Activated T-cell treated with anti-CD3 and anti-CD28 coated beads, Interleukin-2, amount 50 U/mL, for 48 hours (primary cell): ENCODE measurements at regions not wholly inside any gene's neighbourhood (a gene's known extent, or its start where the extent isn't known, plus 50 kb on each side); places are given as distances from the start of the nearest gene placed in this dataset.
"Not testable (repeated sequence)": the region's sequence is repeated elsewhere in the genome, so short reads cannot be mapped to it uniquely, and the experiment has no call there.

Experiments used
- DNase-seq, 2 experiments: peaks; one replicate each; pipeline ENCODE4 v3.0.0-alpha.2; 2020

DNA sequence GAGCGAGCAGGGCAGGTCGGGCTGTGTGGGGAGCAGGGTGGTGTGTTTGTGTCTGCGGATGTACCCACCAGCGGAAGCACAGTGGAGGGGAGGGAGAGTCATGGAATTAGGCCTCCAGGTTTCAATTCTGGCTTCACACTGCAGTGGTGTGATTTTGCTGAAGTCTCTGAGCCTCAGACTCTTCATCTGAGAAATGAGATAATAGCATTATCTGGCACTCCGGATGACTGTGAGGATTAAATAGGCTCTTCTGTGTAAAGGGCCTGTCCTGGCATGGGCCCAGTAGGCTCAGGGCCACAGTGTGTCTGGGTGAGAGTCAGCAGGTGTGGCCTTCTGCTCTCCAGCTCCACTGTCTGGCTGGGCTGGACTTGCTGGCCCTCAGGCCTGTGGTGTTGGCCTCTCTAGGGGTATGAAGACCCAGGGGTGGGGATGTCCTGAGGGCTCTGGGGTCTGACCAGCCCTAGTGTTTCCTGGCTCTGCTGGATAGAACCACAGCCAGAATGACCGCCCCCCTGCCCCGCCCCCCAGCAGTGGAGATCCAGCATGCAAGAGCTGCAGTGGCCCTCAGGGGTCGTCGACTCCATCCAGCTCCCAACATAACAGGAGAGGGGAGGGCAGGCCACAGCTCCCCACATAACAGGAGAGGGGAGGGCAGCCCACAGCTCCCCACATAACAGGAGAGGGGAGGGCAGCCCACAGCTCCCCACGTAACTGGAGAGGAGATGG, 178.6 kb downstream of the RPS24 start:
- DNase-seq: no peak

DNA sequence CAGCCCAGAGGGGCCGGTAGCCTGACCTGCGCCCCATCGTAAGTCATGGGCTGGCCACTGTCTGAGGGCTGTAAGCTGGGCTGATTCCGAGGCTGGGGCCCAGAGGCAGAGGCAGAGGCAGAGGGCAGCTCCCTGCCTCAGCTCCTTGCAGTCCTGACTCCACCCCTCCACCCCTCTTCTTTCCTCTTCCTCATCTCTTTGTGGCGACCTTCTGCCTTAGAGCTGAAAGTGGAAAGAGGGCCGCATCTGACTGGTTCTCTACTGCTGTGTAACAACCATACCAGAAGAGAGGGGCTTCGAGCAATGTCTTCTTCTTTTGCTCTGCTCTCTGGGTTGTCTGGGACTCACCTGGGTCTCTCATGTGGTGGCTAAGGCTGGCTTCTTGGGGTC, 179.1 kb downstream of the RPS24 start:
- DNase-seq: no peak

DNA sequence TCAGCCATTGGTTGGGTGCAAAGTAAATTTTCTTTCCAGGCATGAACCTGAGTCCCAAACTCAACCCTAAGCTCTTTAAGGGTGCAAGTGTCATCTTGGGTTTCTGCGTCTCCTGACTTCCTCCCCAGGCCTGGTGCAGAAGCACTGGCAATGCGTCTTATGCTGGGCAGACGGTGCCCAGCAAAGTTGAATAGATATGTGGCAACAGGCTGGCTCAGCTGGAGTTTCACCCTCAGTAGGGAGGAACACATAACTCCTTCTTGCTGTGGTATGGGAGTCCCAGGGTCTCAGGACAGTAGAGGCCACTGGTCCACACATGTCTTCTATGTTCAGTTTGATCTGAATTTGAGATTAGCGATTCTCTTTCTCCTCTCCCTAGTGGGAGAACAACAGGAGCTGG, 181.3 kb downstream of the RPS24 start:
- DNase-seq: no peak

DNA sequence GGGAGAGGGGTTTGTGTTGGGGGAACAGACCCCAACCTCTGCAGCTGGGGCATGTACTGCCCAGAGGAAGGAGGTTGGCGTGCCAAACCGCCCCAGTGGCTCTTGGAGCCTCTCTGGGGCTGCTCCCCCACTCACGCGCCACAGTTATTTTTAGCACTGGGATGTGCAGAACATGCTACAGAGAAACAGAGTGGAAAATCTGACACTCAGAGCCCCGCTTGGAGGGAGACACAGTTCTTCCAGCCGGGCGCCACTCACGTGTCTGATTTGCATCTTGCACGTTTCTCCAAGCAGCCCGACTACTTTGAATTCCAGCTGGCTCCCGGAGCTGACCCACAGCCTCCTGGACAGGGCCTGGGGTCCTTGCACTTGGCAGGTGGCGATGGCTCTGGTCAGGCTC, 182.0 kb downstream of the RPS24 start:
- DNase-seq: peak in 1 of 2 experiments; percentile 26

DNA sequence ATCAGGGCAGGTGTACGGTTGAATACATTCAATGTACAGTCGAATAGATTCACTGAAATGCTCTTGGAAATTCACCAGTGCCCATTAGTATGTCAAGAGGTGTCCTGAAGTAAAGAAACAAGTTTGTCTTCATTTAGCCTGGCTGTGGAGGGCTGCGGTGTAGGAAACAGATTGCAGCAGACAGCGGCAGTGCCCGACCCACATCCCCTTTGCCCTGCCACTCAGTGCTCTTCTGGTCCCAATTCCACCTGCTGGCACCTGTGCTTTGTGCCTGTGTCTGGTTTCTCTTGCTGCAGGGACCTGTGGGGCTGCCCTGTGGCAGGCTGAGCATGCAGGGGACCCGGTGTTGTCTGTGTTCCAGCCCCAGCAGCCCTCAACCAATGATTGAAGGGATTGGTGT, 183.7 kb downstream of the RPS24 start:
- no peak for DNase-seq

DNA sequence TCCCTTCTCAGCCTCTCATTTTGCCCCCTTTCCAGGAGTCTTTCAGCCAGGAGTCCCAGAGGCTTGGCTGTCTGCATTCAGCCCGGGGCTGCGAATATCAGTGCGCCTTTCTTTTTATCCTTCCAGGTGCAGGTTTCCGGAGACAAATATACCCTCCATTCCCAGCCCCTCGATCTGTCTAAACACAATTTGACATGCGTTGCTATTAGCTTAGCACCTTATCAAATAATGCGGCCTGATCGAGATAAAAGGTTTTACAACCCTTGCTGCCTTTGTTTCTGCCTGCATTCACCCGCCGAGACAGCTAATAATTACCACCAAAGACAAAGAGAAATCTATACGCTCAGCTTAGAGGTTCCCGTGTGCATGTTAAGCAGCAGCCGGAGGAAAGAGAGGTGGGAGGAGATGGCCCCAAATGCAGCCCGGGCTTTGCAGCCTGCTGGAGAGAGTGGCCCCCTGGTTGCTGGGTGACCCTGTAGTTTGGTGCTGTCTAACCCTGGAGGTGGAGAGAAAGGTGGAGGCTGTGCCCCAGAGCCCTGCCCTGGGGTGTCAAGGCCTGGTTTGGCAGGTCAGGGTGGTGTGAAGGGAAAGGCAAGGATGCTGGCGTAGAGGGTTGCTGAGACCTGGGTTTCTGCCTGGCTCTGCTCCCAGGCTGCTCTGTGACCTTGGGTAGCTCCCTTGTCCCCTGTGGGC, 185.3 kb downstream of the RPS24 start:
- DNase-seq: no peak

DNA sequence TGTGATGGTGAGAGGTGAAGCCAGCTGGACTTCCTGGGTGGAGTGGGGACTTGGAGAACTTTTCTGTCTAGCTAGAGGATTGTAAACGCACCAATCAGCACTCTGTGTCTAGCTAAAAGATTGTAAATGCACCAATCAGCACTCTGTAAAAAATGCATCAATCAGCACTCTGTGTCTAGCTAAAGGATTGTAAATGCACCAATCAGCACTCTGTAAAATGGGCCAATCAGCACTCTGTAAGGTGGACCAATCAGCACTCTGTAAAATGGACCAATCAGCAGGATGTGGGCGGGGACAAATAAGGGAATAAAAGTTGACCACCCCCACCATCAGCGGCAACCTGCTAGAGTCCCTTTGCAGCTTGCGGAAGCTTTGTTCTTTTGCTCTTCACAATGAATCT, 185.9 kb downstream of the RPS24 start:
- DNase-seq: not testable (repeated sequence)

DNA sequence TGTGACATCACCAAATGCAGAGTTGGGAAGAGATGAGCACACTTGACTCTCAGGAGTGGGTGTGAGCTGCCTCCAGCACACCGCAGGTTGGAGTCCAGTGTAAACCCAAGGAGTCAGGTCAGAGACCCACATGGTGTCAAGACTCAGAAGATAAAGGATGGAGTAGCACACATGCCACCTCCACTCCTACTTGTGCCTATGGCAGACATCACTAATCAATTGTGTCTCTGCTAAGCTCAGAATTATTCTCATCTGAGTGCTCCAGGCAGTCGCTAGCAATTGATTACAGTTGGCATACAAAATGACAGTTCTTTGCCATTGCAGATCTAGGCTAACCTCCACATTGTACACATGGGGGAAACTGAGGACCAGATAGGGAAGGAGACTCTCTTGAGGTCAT, 187.1 kb downstream of the RPS24 start:
- no peak for DNase-seq

DNA sequence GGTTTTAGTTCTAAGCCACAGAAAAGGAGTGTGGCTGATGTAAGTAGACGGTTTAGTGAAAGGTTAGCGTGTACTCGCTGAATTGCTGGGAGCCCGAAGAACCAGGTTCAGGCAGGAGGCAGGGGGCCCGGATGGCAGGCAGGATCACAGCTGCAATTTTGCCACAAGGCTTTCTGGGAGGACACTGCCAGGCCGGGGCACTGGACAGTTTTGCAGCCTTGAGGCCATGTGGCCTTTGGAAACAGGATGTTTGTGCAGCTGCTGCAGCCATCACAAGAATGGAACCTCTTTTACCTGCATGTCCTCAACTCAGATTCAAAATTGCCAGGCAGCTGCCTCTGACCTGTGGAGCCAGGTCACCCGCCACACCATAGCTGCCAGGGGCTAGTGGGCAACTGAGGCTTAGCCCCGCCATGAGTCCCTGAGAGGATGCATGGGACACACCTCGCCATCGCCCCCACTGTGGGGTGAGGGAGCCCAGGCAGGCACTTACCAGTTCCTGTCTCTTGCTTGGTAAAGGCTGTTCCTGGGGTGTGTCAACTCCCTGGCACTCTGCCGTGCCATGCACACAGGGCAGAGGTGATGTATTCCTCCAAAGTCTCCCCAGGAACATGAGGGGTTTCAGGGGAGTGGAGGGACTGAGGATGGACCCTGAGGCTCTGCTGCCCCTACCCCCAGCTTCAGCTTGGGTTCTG, 188.6 kb downstream of the RPS24 start:
- DNase-seq: no peak

DNA sequence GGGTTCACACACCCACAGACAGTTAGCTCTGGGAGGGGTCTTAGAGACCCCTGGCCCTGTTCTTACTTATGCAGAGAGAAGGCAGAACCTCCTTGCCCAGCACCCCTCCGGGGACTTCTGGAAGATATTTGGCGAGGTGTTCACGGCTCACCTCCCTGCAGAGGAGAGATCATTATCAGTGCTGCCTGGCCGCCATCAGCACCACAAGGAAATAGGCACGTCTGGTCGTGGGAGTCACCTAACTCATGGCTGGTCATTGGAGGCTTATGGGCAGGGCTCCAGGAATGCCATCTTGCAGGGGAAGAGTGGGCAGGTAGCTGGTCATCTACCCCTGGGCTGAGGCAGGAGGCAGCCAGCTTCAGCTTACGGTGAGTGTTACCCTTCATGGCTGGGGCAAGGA, 189.4 kb downstream of the RPS24 start:
- DNase-seq: no peak

DNA sequence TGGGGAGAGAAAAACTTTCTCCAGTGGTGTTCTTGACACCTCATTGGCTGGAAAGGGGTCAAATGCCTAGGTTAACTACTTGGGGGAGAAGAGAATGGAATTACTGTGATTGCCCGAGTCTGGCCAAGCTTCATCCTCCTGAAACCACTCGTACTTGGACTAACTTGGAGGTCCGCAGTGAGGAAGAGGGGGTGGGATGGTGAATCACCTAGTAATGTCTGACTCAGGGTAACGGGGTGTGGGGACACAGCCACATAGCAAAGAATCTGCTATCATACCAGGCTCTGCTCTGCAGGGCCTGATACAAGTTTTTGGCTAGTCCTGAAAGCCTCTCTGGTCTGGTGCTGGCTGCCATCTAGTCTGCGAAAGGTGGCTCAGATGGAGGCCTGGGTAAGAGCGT, 190.9 kb downstream of the RPS24 start:
- no peak for DNase-seq

DNA sequence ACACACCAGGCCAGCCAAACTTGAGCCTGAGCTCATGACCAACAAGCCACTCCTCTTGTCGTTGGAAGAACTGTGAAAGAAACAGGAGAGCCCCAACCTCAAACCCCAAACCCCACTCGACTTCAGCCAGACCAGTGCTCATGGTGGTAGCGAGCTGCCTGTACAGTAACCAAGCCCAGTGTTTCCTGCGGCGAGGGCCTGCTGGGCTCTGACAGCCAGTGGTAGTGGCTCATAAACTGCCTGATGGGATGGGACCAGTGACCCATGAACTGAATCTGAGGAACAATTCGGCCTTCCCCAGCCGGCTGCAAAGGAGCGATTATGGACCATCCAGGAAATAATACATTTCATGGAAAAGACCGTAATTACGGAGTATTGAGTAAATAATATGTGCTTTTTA, 191.9 kb downstream of the RPS24 start:
- DNase-seq: no peak

DNA sequence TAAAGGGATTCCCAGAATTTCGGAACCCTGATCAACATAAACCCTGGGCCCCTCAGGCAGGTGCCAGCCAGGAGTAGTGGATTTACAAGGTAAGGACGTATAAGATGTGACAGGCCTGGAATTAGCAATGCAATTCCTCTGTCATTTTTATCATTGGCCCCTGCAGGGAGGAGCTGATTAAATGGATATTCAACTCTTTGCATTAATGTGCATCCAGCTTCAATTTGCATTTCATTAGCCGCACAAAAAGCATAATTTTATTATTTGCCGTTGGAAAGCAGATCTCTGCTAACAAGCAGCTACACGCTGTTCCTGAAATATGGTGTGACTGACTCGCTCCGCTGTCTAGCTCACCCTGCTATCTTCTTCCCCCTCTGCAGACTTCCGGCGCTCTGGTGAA, 195.8 kb downstream of the RPS24 start:
- DNase-seq: no peak

DNA sequence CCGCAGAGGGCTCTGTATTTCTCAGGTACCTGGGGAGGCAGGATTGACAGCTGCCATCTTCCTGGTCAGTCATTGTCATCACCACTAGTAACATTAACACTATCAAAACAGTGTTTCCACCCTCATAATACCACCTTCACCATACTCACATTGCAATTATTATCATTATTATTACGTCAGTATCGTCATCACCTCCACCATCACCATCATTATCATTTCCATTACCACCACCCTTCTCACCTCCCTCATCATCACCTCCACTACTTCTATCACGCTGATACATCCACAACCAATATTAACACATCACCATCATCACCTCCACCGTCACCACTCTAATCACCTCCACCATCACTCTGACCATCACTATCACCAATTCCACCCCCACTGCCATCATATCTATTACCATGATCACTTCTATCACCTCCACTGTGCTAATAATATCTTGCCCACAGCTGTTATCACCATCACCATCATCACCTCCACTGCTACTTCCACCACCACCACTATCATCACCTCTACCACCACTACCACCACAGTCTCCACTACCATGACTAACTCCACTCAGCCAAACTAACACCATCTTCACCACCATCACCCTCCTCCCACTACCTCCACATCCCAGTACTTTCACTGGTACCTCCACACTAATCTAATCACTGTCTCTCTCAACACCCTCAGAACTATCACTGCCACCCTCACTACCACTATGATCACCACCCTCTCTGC, 196.4 kb downstream of the RPS24 start:
- no peak for DNase-seq

DNA sequence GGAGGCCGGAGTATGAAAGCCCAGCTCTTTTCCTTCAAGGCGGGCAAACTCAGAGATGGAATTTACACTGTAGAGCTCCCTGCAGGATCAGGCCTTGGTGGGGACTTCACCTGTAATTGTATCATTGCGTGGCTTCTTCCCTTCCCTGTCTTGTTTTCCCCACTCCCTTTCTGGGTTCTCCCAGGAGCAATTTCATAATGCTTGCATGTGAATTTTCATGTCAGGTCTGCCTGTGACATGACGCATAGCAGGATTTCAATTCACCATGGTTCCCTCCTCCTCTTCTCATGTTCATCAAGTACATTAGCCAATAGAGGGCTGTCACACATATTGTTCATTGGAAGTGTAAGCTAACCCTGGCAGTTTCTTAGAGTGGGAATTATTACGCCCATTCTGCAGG, 197.7 kb downstream of the RPS24 start:
- DNase-seq: no peak

DNA sequence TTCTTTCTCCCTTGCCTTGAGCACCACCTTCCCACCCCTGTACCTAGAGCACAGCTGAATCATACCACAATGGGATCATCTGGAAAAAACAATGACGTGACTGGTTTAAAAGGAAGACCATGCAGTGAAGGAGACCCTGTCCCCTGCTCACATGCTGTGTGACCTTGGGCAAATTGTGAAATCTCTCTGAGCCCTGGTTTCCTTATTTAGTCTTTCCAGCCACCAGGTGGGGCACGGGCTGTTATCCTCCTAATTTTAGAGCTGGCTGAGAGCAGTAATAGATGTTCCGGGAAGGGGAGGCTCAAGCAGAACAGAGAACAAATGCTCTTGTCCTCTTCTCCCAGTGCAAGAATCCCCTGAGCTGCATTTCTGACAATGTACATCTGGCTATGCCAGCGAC, 198.3 kb downstream of the RPS24 start:
- no peak for DNase-seq

DNA sequence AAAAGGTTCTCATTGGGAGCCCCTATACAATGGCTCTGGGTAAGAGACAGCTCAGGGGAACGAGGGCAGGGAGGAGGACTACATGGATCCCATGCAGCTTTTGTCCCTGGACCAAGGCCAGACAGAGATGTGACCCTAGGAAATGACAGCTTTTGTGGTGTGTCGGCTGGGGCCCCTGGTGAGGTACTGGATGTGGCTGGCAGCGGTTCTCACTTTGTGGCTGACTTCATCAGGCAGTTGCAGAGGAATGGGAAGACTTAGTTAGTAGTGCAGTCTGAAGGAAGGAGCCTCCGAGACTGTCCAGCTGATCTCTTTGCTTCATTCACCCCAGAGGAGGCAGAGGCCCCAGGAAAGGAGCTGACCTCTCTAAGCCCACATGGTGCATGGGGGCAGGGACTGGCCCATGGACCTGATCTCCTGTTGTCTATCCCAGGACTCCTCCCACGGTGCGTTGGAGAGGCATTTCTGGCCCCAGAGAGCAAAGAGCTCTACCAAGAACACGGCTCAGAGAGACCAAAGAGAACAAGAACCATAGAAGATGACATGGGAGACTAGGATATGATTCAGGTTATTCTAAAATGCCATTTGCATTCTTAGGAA, 202.9 kb downstream of the RPS24 start:
- DNase-seq: no peak

DNA sequence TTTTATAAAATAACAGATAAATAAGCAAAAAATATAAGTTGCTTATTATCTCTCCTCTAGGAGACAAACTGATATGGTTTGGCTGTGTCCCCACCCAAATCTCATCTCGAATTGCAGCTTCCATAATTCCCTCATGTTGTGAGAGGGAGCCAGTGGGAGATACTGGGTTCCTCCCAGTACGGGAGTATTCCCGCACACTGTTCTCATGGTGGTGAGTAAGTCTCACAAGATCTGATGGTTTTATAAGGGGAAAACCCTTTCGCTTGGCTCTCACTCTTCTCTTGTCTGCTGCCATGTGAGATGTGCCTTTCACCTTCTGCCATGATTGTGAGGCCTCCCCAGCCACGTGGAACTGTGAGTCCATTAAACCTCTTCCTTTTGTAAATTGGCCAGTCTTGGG, 204.3 kb downstream of the RPS24 start:
- DNase-seq: not testable (repeated sequence)

DNA sequence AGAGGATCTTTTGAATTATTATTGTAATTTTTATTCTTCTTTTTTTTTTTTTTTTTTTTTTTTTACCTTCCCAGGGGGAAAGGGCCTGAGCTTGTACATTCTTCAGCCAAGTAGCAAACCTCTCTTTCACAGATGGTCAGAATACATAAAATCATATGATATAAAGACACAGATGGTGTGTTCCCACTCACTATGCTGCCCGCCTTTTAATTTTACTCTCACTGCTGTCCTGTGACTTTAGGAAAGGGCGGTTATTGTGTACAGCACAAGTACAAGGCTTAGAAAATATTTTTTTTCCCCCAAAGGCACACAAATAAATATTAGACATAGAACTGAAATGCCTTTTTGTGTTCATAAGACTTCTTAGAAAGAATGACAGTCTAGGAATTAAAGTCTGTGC, 213.6 kb downstream of the RPS24 start:
- no peak for DNase-seq

DNA sequence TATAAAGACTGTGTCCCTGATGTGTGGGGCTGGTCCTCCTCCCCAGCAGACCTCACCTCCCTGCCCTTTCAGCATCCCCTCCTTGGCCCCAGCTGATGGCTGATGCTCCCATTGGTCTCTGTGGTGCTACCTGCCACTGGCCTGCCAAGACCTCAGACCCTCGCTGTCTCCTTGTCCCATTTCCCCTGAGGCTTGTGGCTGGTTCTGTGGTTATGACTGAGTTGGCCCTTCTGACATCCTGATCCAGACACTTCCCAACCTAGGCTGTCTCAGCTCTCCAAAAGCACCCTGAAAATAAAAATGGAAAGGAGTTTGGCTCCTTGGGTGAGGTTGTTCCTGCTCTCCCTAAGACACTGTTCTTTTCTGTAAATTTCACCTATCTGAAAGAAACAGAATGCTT, 214.2 kb downstream of the RPS24 start:
- DNase-seq: no peak

DNA sequence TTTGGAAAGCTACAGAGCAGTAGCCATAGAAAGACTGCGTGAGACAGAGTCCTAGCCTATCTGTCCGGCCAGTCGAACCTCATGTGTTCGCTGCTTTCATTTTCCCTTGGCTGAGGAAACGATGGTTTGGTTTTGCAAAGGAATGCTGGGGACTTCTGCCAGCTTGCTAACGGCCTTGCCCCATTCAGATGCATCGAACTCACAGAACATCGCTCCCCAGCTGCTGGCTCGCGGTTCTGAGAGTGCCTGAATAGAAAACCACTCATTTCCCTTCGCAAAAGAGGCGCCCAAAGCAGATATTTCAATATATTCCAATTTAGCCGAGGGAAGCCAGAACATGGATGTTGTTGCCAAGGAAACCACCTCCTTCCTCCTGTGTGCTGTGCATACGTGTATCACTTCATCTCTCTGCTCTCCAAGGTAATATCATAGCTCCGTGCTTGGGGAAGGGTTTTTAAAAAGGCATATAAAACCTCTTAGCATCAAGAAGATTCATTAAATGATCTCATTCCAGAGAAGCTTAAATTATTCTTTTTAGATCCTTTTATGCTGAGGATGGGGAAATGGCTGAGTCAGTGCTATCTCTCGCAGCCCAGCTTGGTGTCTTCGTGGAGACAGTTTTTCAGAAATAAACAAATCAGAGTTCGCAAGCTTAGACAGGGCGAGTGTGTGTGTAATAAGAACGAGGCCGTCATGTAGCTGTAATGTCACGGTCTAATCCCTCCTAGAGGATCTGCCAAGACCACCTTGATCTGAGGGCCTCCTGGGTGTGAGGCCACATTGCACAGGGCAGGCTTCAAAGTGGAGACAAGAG, 215.2 kb downstream of the RPS24 start:
- DNase-seq: no peak

DNA sequence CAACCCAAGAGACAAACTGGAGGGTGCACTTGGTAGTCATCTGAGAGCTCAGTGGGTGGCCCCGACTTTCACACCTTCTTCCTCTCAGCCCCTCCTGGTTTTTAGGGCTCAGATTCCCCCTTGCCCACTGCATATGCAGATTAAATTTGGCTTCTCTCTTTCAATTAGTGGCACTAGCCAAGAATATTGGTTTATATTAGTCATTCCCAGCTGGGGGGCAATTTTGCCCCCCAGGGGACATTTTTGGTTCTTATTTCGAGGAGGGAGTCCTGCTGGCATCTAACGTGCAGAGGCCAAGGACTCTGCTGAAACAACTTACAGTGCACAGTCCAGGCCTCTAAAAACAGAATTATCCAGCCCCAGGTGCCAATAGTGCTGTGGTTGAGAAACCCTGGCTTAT, 216.0 kb downstream of the RPS24 start:
- DNase-seq: no peak
